ENCODE measurements at regions not wholly inside any gene's neighbourhood (a gene's known extent, or its start where the extent isn't known, plus 50 kb on each side); places are given as distances from the start of the nearest gene placed in this dataset.

DNA sequence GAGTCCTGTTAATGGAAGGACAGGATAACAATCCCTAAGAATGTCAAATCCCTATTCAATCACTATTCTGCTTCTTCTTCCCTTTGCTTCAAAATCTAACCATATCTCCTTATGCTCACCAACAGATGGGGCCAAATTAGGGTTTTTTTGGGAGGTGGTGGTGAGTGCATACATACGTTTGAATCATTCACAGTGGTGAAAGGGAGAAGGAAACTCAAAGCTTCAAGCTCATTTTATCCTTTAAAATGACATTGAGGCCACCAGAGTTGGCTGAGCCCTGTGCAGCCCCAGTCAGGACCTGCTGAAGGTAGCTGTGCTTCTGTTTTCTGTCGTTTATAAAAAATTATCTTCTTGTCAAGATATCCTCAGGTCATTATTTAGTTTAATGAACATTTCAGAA lies 607.5 kb upstream of the AGTR1 start:
- H3K27me3 ChIP-seq (ENCODE audit: control insufficient read depth, insufficient read depth, low read length), result no peaks in the 10 kb centered on the region

DNA sequence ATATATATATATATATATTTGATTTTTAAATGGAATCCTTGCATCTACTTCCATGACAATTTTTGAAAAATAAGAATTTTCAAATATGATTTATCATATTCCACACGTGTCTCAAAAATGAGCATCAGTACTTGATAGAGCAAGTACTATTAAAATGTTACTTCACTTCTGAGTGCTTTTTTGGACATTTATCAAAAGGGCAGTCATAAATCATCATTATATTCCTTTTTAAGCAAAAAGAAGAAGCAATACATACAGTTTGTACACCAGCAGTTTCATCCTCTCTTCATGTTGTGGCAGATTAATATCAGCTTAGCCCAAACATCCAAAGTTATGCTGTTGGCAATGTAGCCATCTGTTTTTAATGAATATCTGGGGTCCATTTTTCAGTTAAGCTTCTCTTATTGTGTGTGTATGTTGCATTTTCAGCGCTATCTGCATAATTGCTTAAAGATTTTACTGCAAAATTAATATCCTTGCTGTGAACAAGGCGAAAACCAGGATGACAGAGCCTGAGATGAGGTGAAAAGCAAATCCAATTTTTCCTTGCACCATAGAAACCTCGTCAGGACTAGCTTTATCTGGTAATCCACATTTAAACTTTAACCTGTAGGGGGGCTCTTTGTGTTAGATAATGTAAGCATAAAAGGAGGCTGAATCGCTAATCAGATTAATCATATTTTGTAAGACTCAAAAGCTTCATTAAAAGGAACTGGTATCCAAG lies 604.9 kb upstream of the AGTR1 start:
- H3K4me1 ChIP-seq, result no peaks in the 10 kb centered on the region
- no peak overlapping the region for H3K4me3 ChIP-seq (ENCODE audit: low read depth, low read length)
- no peaks in the 10 kb centered on the region for H3K27me3 ChIP-seq (ENCODE audit: control insufficient read depth, insufficient read depth, low read length)
- no peak overlapping the region for H2AFZ ChIP-seq
- no peaks in the 10 kb centered on the region for H3K79me2 ChIP-seq
- no peak overlapping the region for H3K9ac ChIP-seq
- H3K9me3 ChIP-seq (ENCODE audit: control insufficient read depth, low read length), result no peaks in the 10 kb centered on the region
- no peaks in the 10 kb centered on the region for H3K36me3 ChIP-seq (ENCODE audit: control insufficient read depth, insufficient read depth, low read length)
- no peak overlapping the region for H3K27ac ChIP-seq
- no peak for TF ChIP-seq CTCF (IDR thresholded peaks at IDR 0.05)
- H3K4me2 ChIP-seq (ENCODE audit: low read length), result no peak overlapping the region

More for the DNA sequence above, 607.5 kb upstream of the AGTR1 start:
- no peak overlapping the region for H3K9ac ChIP-seq
- H3K9me3 ChIP-seq (ENCODE audit: control insufficient read depth, low read length), result no peaks in the 10 kb centered on the region
- H3K4me3 ChIP-seq (ENCODE audit: low read depth, low read length), result no peak overlapping the region
- no peak overlapping the region for H2AFZ ChIP-seq
- no peak for TF ChIP-seq CTCF (IDR thresholded peaks at IDR 0.05)
- H3K4me1 ChIP-seq, result no peaks in the 10 kb centered on the region
- H3K79me2 ChIP-seq, result no peaks in the 10 kb centered on the region
- H3K36me3 ChIP-seq (ENCODE audit: control insufficient read depth, insufficient read depth, low read length), result no peaks in the 10 kb centered on the region
- H3K4me2 ChIP-seq (ENCODE audit: low read length), result no peak overlapping the region
- H3K27ac ChIP-seq, result no peak overlapping the region

- H3K27me3 ChIP-seq (ENCODE audit: control insufficient read depth, insufficient read depth, low read length), result no peaks in the 10 kb centered on the region
- H3K4me3 ChIP-seq (ENCODE audit: low read depth, low read length), result no peak overlapping the region
- TF ChIP-seq CTCF (IDR thresholded peaks at IDR 0.05), result no peak
- no peaks in the 10 kb centered on the region for H3K4me1 ChIP-seq
- no peak overlapping the region for H2AFZ ChIP-seq
- no peaks in the 10 kb centered on the region for H3K36me3 ChIP-seq (ENCODE audit: control insufficient read depth, insufficient read depth, low read length)
- no peak overlapping the region for H3K9ac ChIP-seq
- no peak overlapping the region for H3K4me2 ChIP-seq (ENCODE audit: low read length)
- H3K9me3 ChIP-seq (ENCODE audit: control insufficient read depth, low read length), result no peaks in the 10 kb centered on the region
- H3K79me2 ChIP-seq, result no peaks in the 10 kb centered on the region
- H3K27ac ChIP-seq, result no peak overlapping the region
These were observed 604.0 kb upstream of the AGTR1 start for GRCh38 chr3:148093753-148094152.

GRCh38 chr3:148095962-148096361 lies 601.7 kb upstream of the AGTR1 start:
- no peaks in the 10 kb centered on the region for H3K9me3 ChIP-seq (ENCODE audit: control insufficient read depth, low read length)
- H3K27ac ChIP-seq, result no peak overlapping the region
- no peaks in the 10 kb centered on the region for H3K79me2 ChIP-seq
- no peak for TF ChIP-seq CTCF (IDR thresholded peaks at IDR 0.05)
- no peak overlapping the region for H3K4me2 ChIP-seq (ENCODE audit: low read length)
- H3K9ac ChIP-seq, result no peak overlapping the region
- no peaks in the 10 kb centered on the region for H3K27me3 ChIP-seq (ENCODE audit: control insufficient read depth, insufficient read depth, low read length)
- H2AFZ ChIP-seq, result no peak overlapping the region
- H3K36me3 ChIP-seq (ENCODE audit: control insufficient read depth, insufficient read depth, low read length), result no peaks in the 10 kb centered on the region
- H3K4me3 ChIP-seq (ENCODE audit: low read depth, low read length), result no peak overlapping the region
- no peaks in the 10 kb centered on the region for H3K4me1 ChIP-seq

DNA sequence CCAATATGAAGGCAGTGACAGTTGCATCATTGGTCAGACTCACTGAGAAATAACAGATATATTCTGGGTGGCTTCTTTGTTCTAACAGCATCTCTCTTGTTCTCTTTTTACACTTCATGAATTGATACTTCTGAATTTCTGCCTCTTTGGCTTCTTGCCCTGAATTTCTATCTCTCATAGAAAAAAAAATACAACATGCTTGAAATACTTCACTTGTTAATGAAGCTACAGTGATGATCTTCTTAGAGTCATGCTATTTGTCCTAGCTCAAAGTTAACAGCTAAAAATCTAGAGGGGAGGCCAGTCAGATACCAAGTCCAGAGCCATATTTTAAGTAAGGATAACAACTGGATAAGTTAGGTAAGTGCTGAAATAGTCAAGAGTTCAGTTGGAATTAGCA lies 597.2 kb upstream of the AGTR1 start:
- Histone ChIP-seq H3K79me2 (no peaks in the 10 kb centered on the region), H3K36me3 (ENCODE audit: control insufficient read depth, insufficient read depth, low read length) (no peaks in the 10 kb centered on the region), H3K4me2 (ENCODE audit: low read length) (no peak overlapping the region), H3K27me3 (ENCODE audit: control insufficient read depth, insufficient read depth, low read length) (no peaks in the 10 kb centered on the region), H3K27ac (no peak overlapping the region), H3K4me1 (no peaks in the 10 kb centered on the region), H3K9ac (no peak overlapping the region), H3K4me3 (ENCODE audit: low read depth, low read length) (no peak overlapping the region), H2AFZ (no peak overlapping the region), H3K9me3 (ENCODE audit: control insufficient read depth, low read length) (no peaks in the 10 kb centered on the region)
- no peak for TF ChIP-seq CTCF (IDR thresholded peaks at IDR 0.05)

Data from parathyroid adenoma (tissue), 2 donors.